ENCODE measurements at regions not wholly inside any gene's neighbourhood (a gene's known extent, or its start where the extent isn't known, plus 50 kb on each side); places are given as distances from the start of the nearest gene placed in this dataset.

DNA sequence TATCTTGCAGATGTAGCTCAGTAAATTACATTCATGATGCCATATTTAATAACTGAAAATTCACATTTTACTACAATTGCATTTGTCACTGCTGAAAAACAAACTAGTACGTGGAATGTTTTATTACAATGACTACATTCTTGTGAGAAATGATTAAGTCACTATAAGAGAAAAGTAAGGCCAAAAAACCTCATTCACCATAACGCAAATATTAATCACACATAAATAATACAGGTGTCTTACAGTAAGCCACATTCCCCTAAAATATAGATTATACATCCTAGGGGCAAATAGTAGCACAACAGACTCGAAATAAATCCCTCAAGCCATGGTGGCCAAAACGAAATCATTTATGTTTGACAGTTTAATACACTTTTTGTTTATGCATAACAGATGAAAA lies 460.6 kb downstream of the NR4A2 start:
- TF ChIP-seq, protein P1, sequence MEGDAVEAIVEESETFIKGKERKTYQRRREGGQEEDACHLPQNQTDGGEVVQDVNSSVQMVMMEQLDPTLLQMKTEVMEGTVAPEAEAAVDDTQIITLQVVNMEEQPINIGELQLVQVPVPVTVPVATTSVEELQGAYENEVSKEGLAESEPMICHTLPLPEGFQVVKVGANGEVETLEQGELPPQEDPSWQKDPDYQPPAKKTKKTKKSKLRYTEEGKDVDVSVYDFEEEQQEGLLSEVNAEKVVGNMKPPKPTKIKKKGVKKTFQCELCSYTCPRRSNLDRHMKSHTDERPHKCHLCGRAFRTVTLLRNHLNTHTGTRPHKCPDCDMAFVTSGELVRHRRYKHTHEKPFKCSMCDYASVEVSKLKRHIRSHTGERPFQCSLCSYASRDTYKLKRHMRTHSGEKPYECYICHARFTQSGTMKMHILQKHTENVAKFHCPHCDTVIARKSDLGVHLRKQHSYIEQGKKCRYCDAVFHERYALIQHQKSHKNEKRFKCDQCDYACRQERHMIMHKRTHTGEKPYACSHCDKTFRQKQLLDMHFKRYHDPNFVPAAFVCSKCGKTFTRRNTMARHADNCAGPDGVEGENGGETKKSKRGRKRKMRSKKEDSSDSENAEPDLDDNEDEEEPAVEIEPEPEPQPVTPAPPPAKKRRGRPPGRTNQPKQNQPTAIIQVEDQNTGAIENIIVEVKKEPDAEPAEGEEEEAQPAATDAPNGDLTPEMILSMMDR (IDR thresholded peaks at IDR 0.05), result no peak

DNA sequence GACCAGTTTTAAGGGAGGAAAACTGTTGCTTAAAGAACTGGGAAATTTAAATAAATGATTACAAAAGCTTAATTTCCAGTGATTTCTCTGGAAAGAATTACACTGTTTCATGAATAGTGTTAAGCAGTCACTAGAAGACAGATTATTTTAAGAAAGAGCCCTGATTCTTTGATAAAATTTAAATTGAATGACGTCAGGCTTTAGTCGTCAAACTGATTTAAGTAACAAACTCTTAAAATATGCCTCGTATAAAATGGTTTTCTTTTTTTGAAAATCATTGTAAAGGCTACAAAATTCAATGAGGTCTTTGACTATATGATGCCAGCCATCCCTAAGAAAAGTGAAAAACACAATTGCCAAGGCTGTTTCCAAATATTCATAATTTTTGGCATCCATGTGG lies 465.0 kb downstream of the NR4A2 start:
- TF ChIP-seq, protein P1 (IDR thresholded peaks at IDR 0.05), result no peak

DNA sequence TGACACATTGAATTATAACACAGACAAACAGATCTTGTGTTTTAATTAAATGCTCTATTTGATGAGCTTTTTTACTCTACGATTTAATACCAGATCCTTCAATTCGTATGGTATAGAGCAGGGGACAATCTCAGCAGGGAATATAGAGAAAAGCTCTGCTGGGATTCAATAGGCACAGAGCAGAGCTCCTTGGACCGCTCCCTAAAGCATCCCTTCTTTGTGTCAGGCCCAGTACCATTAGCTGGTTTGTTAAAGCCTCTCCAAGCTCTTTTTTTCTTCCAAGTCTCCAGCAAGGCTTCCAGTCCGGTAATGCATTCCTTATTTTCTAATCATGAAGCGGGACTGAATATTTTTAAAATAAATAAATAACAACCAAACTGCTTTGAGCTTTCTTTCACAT lies 466.0 kb downstream of the NR4A2 start:
- TF ChIP-seq, protein P1 (IDR thresholded peaks at IDR 0.05), result no peak

DNA sequence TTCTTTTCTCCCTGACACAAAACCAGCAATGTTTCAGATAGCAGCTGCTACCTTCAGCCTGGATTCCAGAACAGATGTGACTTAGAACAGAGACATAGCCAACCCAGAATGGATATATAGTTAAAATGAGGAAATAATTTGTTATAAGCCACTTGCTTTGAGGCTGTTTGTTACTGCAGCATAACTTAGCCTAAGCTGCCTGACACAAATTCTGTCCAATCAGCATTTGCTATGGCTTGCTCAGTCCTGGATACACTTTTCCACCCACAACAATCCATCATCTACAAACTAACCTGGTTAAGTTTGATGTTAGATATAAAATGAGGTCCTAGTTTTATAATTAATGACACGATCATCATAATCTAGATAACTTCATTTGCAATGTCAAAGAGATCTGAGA lies 480.4 kb downstream of the NR4A2 start:
- TF ChIP-seq, protein P1 (IDR thresholded peaks at IDR 0.05), result no peak

DNA sequence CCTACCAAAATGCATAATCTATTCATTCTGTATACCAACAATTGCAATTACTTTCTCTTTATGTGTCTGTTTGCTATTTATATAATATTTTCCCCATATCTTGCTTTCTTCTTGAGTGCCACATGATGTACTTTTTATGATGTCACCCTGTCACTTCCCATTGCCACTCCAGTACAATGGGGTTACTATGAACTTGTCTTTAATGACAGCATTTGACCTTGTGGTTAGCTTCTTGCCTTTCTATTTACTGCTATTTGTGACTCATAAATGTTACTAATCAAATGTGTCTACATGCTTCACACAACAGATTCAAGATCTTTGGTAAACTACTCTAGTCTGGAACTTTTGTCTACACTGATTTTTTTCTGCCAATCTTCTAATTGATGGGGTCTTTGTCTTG lies 486.3 kb downstream of the NR4A2 start:
- TF ChIP-seq, protein P1 (IDR thresholded peaks at IDR 0.05), result no peak

DNA sequence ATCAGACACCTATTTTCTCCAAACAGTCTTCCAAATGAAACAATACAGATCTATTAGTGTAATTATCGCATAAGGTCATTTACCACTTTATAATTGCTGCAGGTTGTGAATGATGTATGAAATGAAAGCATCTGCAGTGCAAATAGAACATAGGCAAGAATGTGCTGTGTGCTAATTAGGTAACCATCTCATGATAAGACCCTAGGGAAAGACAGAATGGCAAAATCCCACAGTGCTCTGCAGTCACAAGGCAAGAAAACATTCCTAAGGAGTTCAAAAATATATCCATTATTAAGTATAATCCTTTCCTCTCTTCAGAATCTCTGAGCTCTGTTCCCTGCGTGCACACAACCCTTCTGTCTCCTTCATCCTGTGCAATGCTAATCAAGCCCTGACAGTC lies 488.1 kb downstream of the NR4A2 start:
- TF ChIP-seq, protein P1 (IDR thresholded peaks at IDR 0.05), result no peak

DNA sequence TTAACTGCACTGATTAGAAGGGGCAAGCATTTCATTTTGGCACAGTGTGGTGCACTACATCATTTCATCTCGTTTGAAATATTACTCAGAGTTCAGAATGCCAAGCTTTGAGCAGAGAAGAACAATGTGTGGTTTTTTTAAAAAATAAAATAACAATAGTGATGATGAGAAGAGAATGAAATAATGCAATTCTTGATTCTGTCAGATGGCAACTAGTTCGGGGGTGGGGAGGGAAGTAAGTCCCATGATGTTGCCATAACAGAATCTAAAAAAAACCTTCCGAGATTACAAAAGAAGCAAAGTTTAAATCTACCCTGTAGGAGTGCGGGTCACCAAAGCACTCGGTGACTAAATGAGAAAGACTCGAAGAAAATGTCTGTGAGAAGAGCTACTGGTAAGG lies 490.4 kb downstream of the NR4A2 start:
- TF ChIP-seq, protein P1 (IDR thresholded peaks at IDR 0.05), result no peak

DNA sequence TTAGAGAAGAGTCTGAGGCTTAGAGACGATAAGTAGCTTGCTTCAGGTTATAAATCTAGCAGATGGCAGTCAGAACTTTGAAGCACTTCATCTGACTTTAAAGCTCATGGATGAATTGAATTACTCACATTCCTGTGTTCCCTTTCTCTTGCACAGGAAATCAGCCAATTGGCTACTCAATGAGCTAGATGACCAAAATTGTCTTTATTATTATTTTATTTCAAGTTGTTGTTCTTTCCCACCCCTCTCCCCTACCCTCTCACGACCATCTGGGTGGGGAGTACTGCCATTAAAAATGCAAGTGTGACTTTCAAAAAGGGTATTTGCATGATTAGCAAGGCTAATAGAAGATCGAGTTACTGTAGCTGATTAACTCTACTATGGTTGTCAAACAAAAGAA lies 491.1 kb downstream of the NR4A2 start:
- TF ChIP-seq, protein P1 (IDR thresholded peaks at IDR 0.05), result no peak
